Vagina (tissue), 2 donors: ENCODE measurements at regions not wholly inside any gene's neighbourhood (a gene's known extent, or its start where the extent isn't known, plus 50 kb on each side); places are given as distances from the start of the nearest gene placed in this dataset.

Experiments used
- CTCF ChIP-seq, 3 experiments: fragments of 450-650 bp in 2 of 3; fragments of 200-600 bp in 1 of 3; sonication (generic) in 1 of 3; IDR thresholded peaks; one replicate each; pipeline ENCODE4 v1.5.1; 2017 to 2019; ENCODE audit warnings: antibody characterized with exemption in 3 of 3, mild to moderate bottlenecking in 2 of 3, moderate library complexity in 2 of 3
- POLR2A ChIP-seq, 2 donors: fragments of 450-650 bp; IDR thresholded peaks; one replicate each; pipeline ENCODE4 v1.6.1; 2017; ENCODE audit warnings: antibody characterized with exemption in 2 of 2, mild to moderate bottlenecking in 2 of 2, moderate library complexity in 2 of 2

GRCh38 chr9:21542787-21543186 is 60.7 kb upstream of the IFNE start:
- TF ChIP-seq CTCF (IDR thresholded peaks at IDR 0.05) (no peak), POLR2A (IDR thresholded peaks at IDR 0.05) (no peak)
